ENCODE measurements at regions not wholly inside any gene's neighbourhood (a gene's known extent, or its start where the extent isn't known, plus 50 kb on each side); places are given as distances from the start of the nearest gene placed in this dataset.

GRCh38 chr2:126494593-126494992 lies 161.4 kb upstream of the GYPC start:
- TF ChIP-seq REST (IDR thresholded peaks at IDR 0.05; ENCODE audit: unreplicated experiment) (no peak), CTCF (conservative IDR thresholded peaks at IDR 0.05; ENCODE audit: low read depth in 2 of 2) (no peak), POLR2AphosphoS5 (IDR thresholded peaks at IDR 0.05; ENCODE audit: low read depth) (no peak), EZH2phosphoT487 (IDR thresholded peaks at IDR 0.05; ENCODE audit: unreplicated experiment) (no peak), NANOG (IDR thresholded peaks at IDR 0.05; ENCODE audit: borderline replicate concordance) (no peak), STAT1 (IDR thresholded peaks at IDR 0.05; ENCODE audit: unreplicated experiment) (no peak), EZH2 (IDR thresholded peaks at IDR 0.05; ENCODE audit: low read depth, unreplicated experiment) (no peak), CREB1 (CRISPR knock-in tag; IDR thresholded peaks at IDR 0.05; ENCODE audit: low read depth) (no peak), ZNF114 (CRISPR knock-in tag; IDR thresholded peaks at IDR 0.05) (no peak)
